Body of pancreas (tissue), 4 donors: ENCODE measurements at regions not wholly inside any gene's neighbourhood (a gene's known extent, or its start where the extent isn't known, plus 50 kb on each side); places are given as distances from the start of the nearest gene placed in this dataset.
"Not testable (repeated sequence)": the region's sequence is repeated elsewhere in the genome, so short reads cannot be mapped to it uniquely, and the experiment has no call there.

Experiments used
- ATAC-seq: fragments of 150-250 bp; one replicate; pipeline ENCODE4 v1.9.1; 2016
- DNase-seq, 4 donors: peaks; one replicate each; pipeline ENCODE4 v3.0.0-alpha.2; 2019
- H3K27ac ChIP-seq, 4 donors: fragments of 200-600 bp; sonication (generic); 1 replicate in 3 of 4; 2 replicates in 1 of 4; pipeline versions ENCODE4 v1.5.1 to v1.6.1; 2016 to 2019; ENCODE audit warnings: mild to moderate bottlenecking in 1 of 4, mixed read lengths in 1 of 4, moderate library complexity in 1 of 4
- H3K27me3 ChIP-seq, 2 donors: fragments of 200-600 bp; sonication (generic); one replicate each; pipeline ENCODE4 v1.6.0; 2016; ENCODE audit warnings: mild to moderate bottlenecking in 1 of 2
- H3K36me3 ChIP-seq, 2 donors: fragments of 200-600 bp; sonication (generic); replicated peaks in 1 of 2; 2 replicates each; pipeline ENCODE4 v1.5.1; 2016; ENCODE audit warnings: low read depth in 2 of 2; ENCODE audit not compliant: insufficient read depth in 1 of 2
- H3K4me1 ChIP-seq: fragments of 200-600 bp; sonication (generic); one replicate; pipeline ENCODE4 v1.6.0; 2016
- H3K4me3 ChIP-seq, 2 donors: fragments of 200-600 bp; sonication (generic); 1 replicate in 1 of 2; 2 replicates in 1 of 2; pipeline ENCODE4 v1.5.1; 2016 to 2019
- H3K9me3 ChIP-seq, 3 donors: fragments of 200-600 bp; sonication (generic); 1 replicate in 2 of 3; 2 replicates in 1 of 3; pipeline ENCODE4 v1.5.1; 2016
- CTCF ChIP-seq, 7 experiments: fragments of 450-650 bp in 4 of 7; fragments of 200-600 bp in 3 of 7; sonication (generic) in 3 of 7; IDR thresholded peaks; one replicate each; pipeline ENCODE4 v1.5.1; 2016 to 2019; ENCODE audit warnings: antibody characterized with exemption in 7 of 7
- POLR2A ChIP-seq, 3 donors: fragments of 450-650 bp; IDR thresholded peaks; one replicate each; pipeline ENCODE4 v1.6.1; 2016; ENCODE audit warnings: antibody characterized with exemption in 3 of 3, mild to moderate bottlenecking in 2 of 3
- WGBS, 2 donors: methylation state at CpG; one replicate each; pipeline ENCODE4 v1.1.5; 2017; 5-methylcytosine and 5-hydroxymethylcytosine counted together
- intact Hi-C: fragments of 100-400 bp; cut with DNase I; formaldehyde crosslinking; loops from one replicate; pipeline ENCODE4 v1.15.1; 2023

DNA sequence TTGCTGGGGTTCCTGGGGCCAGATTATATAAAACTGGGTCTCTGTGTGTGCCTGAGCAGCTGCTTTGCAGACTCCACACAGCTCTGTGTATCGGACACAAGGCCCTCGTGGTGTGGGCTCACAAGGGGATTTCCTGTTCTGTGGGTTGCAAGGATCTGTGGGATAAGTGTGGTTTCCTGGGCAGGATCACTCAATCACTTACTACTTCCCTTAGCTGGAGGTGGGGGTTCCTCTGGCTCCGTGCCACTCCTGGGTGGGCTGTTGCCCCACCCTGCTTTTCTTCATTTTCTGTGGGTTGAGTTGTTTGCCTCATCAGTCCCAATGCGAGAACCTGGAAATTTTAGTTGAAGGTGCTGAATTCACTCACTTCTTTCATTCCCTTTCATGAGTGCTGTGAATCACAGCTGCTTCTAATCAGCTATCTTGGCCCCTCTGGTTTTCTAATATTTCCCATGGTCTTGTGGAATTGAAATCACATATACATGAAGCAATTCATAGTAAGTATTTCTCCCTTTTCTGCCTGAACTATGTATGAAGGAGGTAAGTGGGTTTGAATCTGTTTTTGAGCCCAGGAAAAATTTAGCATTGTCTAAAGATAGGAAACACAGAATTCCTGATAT is 196.3 kb downstream of the DCDC2C start:
- 39 to 52% methylated on average over 2 to 4 of the region's 4 CpGs for WGBS, 2 donors
- no peak overlapping the region for H3K4me3 ChIP-seq
- no peak overlapping the region for H3K27ac ChIP-seq
- intact Hi-C loops: no loop called here
- TF ChIP-seq CTCF (IDR thresholded peaks at IDR 0.05) (no peak), POLR2A (IDR thresholded peaks at IDR 0.05) (no peak)
- H3K36me3 ChIP-seq: no peaks in the 10 kb centered on the region
- no peaks in the 10 kb centered on the region for H3K9me3 ChIP-seq
- no peaks in the 10 kb centered on the region for H3K27me3 ChIP-seq
- DNase-seq (no peak), ATAC-seq (no peak)
- H3K4me1 ChIP-seq: no peaks in the 10 kb centered on the region

- TF ChIP-seq POLR2A (IDR thresholded peaks at IDR 0.05) (no peak), CTCF (IDR thresholded peaks at IDR 0.05) (no peak)
- no peaks in the 10 kb centered on the region for H3K4me1 ChIP-seq
- intact Hi-C loops: no loop called here
- no peaks in the 10 kb centered on the region for H3K36me3 ChIP-seq
- no peaks in the 10 kb centered on the region for H3K9me3 ChIP-seq
- H3K27ac ChIP-seq: no peak overlapping the region
- DNase-seq (no peak), ATAC-seq (no peak)
- no peak overlapping the region for H3K4me3 ChIP-seq
- no peaks in the 10 kb centered on the region for H3K27me3 ChIP-seq
- WGBS, 2 donors: 74 to 79% methylated on average over 8 of the region's 8 CpGs
These were observed 198.8 kb downstream of the DCDC2C start for GRCh38 chr2:3902131-3902530.

- Histone ChIP-seq H3K27ac (no peak overlapping the region), H3K27me3 (no peaks in the 10 kb centered on the region), H3K36me3 (no peaks in the 10 kb centered on the region), H3K9me3 (peaks cover 0 to 14% (median 0%) of the 10 kb centered on the region in 3 donors), H3K4me1 (no peaks in the 10 kb centered on the region), H3K4me3 (no peak overlapping the region)
- 61 to 73% methylated on average over 6 of the region's 6 CpGs for WGBS, 2 donors
- ATAC-seq (no peak), DNase-seq (no peak)
- intact Hi-C loops: no loop called here
- TF ChIP-seq CTCF (IDR thresholded peaks at IDR 0.05): no peak
- no peak for TF ChIP-seq POLR2A (IDR thresholded peaks at IDR 0.05)
These were observed 200.7 kb downstream of the DCDC2C start for GRCh38 chr2:3904061-3904460.

DNA sequence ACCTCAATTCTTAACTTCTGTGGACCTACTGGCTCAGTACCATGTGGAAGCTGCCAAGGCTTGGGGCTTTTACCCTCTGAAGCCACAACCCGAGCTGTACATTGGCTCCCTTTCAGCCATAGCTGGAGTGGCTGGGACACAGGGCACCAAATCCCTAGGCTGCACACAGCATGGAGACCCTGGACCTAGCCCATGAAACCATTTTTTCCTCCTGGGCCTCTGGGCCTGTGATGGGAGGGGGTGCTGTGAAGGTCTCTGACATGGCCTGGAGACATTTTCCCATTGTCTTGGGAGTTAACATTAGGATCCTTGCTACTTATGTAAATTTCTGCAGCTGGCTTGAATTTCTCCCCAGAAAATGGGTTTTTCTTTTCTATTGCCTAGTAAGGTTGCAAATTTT is 205.1 kb downstream of the DCDC2C start:
- H3K27me3 ChIP-seq, H3K36me3 ChIP-seq, ATAC-seq, H3K27ac ChIP-seq, intact Hi-C loops, DNase-seq, H3K4me1 ChIP-seq, H3K4me3 ChIP-seq: not testable (repeated sequence)
- peaks cover 0 to 14% (median 0%) of the 10 kb centered on the region in 3 donors for H3K9me3 ChIP-seq
- 40 to 44% methylated on average over 1 of the region's 1 CpG for WGBS, 2 donors

GRCh38 chr2:3911882-3912455 is 208.6 kb downstream of the DCDC2C start:
- intact Hi-C loops: no loop called here
- no peak for ATAC-seq
- no peak for DNase-seq
- H3K4me3 ChIP-seq: no peak overlapping the region
- 60 to 61% methylated on average over 13 of the region's 13 CpGs for WGBS, 2 donors
- no peaks in the 10 kb centered on the region for H3K36me3 ChIP-seq
- H3K4me1 ChIP-seq: no peaks in the 10 kb centered on the region
- peaks cover 0 to 14% (median 0%) of the 10 kb centered on the region in 3 donors for H3K9me3 ChIP-seq
- no peaks in the 10 kb centered on the region for H3K27me3 ChIP-seq
- TF ChIP-seq POLR2A (IDR thresholded peaks at IDR 0.05): no peak
- TF ChIP-seq CTCF (IDR thresholded peaks at IDR 0.05): no peak
- no peak overlapping the region for H3K27ac ChIP-seq
